Endothelial cell of umbilical vein (primary cell): ENCODE measurements at regions not wholly inside any gene's neighbourhood (a gene's known extent, or its start where the extent isn't known, plus 50 kb on each side); places are given as distances from the start of the nearest gene placed in this dataset.
"Not testable (repeated sequence)": the region's sequence is repeated elsewhere in the genome, so short reads cannot be mapped to it uniquely, and the experiment has no call there.

ENCODE experiments used
- BruUV-seq: library from RNA; stranded (reverse); fragments of 400-500 nt; replicated peaks from 2 replicates; lab custom pipeline; 2021; lab: Mats Ljungman, UMichigan
- CTCF ChIA-PET: fragments of 300-600, 350-600 bp; sonication (Branson Sonifier 250); formaldehyde crosslinking; loops from one replicate; lab custom pipeline; 2021; ENCODE audit warnings: antibody characterized with exemption, inconsistent platforms; lab: Charles Lee
- POLR2A ChIA-PET: fragments of 300-600, 350-600 bp; sonication (Branson Sonifier 250); formaldehyde crosslinking; loops from one replicate; lab custom pipeline; 2021; ENCODE audit warnings: antibody characterized with exemption, inconsistent platforms; lab: Charles Lee
- DNase-seq: peaks from one replicate; pipeline ENCODE4 v3.0.0-alpha.2; 2011; ENCODE audit warnings: low read depth, low spot score
- FAIRE-seq: peaks from 2 replicates; lab custom pipeline; 2011; peaks lifted over from hg19 to GRCh38; lab: Jason Lieb, UNC
- H2AFZ ChIP-seq: 2 replicates; pipeline ENCODE4 v1.6.0; 2012; ENCODE audit warnings: low read depth, low read length, control low read depth, inconsistent platforms
- H3K27ac ChIP-seq: 2 replicates; pipeline ENCODE4 v1.5.1; 2011; ENCODE audit warnings: low read depth, mild to moderate bottlenecking, control low read depth, low read length, moderate library complexity; ENCODE audit not compliant: insufficient read depth
- H3K27me3 ChIP-seq, 2 experiments: 2 replicates each; pipeline versions ENCODE4 v1.6.0 to v1.6.1; 2011; ENCODE audit warnings: low read length in 2 of 2, mixed read lengths in 1 of 2; ENCODE audit not compliant: control insufficient read depth in 2 of 2, insufficient read depth in 2 of 2
- H3K36me3 ChIP-seq, 2 experiments: 2 replicates in 1 of 2; 3 replicates in 1 of 2; pipeline ENCODE4 v1.5.1; 2011; ENCODE audit warnings: low read length in 2 of 2, mild to moderate bottlenecking in 1 of 2, moderate library complexity in 1 of 2; ENCODE audit not compliant: control insufficient read depth in 2 of 2, insufficient read depth in 2 of 2; ENCODE audit errors: extremely low read depth in 1 of 2
- H3K4me1 ChIP-seq: 3 replicates; pipeline ENCODE4 v1.5.1; 2011; ENCODE audit warnings: mild to moderate bottlenecking, low read length; ENCODE audit not compliant: control insufficient read depth, insufficient read depth; ENCODE audit errors: extremely low read depth
- H3K4me2 ChIP-seq: 2 replicates; pipeline ENCODE4 v1.6.1; 2011; ENCODE audit warnings: low read length, control low read depth, mixed read lengths; ENCODE audit not compliant: insufficient read depth
- H3K4me3 ChIP-seq, 3 experiments: fragments of 200-600 bp in 1 of 3; sonication (generic), shearing (Covaris generic) in 1 of 3; replicated peaks in 1 of 3; 2 replicates each; pipeline ENCODE4 v1.5.1; 2011 to 2016; ENCODE audit warnings: control low read depth in 3 of 3, low read length in 3 of 3, mild to moderate bottlenecking in 2 of 3, inconsistent platforms in 1 of 3, low read depth in 1 of 3, moderate library complexity in 1 of 3; ENCODE audit not compliant: insufficient read depth in 1 of 3
- H3K79me2 ChIP-seq: 2 replicates; pipeline ENCODE4 v1.6.0; 2012; ENCODE audit warnings: low read length, inconsistent platforms; ENCODE audit not compliant: control insufficient read depth, insufficient read depth
- H3K9ac ChIP-seq: replicated peaks from 2 replicates; pipeline ENCODE3; 2011; ENCODE audit warnings: low read length, control low read depth; ENCODE audit not compliant: insufficient read depth; ENCODE audit errors: extremely low read depth
- H3K9me1 ChIP-seq: replicated peaks from 3 replicates; pipeline ENCODE4 v1.6.0; 2011; ENCODE audit warnings: mild to moderate bottlenecking, low read length; ENCODE audit not compliant: control insufficient read depth, insufficient read depth; ENCODE audit errors: extremely low read depth
- H3K9me3 ChIP-seq: replicated peaks from 2 replicates; pipeline ENCODE4 v1.5.1; 2012; ENCODE audit warnings: low read length, inconsistent platforms; ENCODE audit not compliant: control insufficient read depth, insufficient read depth
- H4K20me1 ChIP-seq: replicated peaks from 2 replicates; pipeline ENCODE3; 2011; ENCODE audit warnings: mild to moderate bottlenecking, low read length; ENCODE audit not compliant: control insufficient read depth, insufficient read depth; ENCODE audit errors: extremely low read depth
- EZH2 ChIP-seq: IDR thresholded peaks from 2 replicates; pipeline ENCODE4 v1.6.1; 2012; ENCODE audit warnings: borderline replicate concordance, low read depth, mild to moderate bottlenecking, moderate library complexity, low read length, inconsistent platforms; ENCODE audit not compliant: severe bottlenecking
- POLR2AphosphoS5 ChIP-seq: IDR thresholded peaks from 2 replicates; pipeline ENCODE4 v1.6.1; 2012; ENCODE audit warnings: low read depth, mild to moderate bottlenecking, control low read depth, low read length, moderate library complexity; ENCODE audit not compliant: insufficient read depth
- dilution Hi-C: fragments of 300-500 bp; cut with MboI; formaldehyde crosslinking; loops from one replicate; pipeline ENCODE4 v1.15.0; 2019; ENCODE audit warnings: low sequenced_read_pairs; ENCODE audit not compliant: extremely low pct_ligation_motif_present
- intact Hi-C: fragments of 100-400 bp; cut with micrococcal nuclease; formaldehyde crosslinking; loops from one replicate; pipeline ENCODE4 v1.10.0; 2022
- TF ChIP-seq, protein P1 (sequence below), 2 donors: IDR thresholded peaks; 1 replicate in 1 of 2; 2 replicates in 1 of 2; pipeline ENCODE4 v1.5.1; 2011; ENCODE audit warnings: low read length in 2 of 2, mild to moderate bottlenecking in 2 of 2, moderate library complexity in 2 of 2, control low read depth in 1 of 2, inconsistent platforms in 1 of 2, low read depth in 1 of 2; ENCODE audit not compliant: insufficient read depth in 1 of 2; ENCODE audit errors: extremely low read depth in 1 of 2
- TF ChIP-seq, protein P2 (sequence below): IDR thresholded peaks from 2 replicates; pipeline ENCODE4 v1.6.1; 2011; ENCODE audit not compliant: insufficient read depth, insufficient read length

DNA sequence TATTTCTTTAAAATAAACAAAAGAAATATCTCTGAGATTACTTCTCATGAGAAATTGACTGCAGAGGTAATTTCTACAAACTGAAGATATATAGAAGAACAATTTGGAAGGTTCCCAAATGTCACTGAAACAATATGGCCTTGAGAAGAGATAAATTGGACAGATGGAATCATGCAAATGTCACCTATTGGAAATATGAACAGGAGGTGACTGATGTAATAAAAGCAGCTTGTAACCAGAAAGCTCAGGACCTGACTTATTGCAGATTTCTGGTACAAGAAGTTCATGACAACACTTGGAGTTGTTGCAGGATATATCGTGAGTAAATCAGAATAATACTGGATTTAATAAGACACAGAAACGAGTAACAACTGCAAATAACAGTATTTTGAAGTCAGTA, 93.3 kb upstream of the TRHDE start:
- Histone ChIP-seq H3K4me2 (no peak overlapping the region), H3K9ac (no peak overlapping the region), H3K4me1 (no peaks in the 10 kb centered on the region), H2AFZ (no peak overlapping the region), H3K27ac (no peak overlapping the region), H4K20me1 (no peaks in the 10 kb centered on the region), H3K9me3 (peaks cover 3% of the 10 kb centered on the region), H3K79me2 (no peaks in the 10 kb centered on the region), H3K36me3 (no peaks in the 10 kb centered on the region), H3K4me3 (no peak overlapping the region), H3K27me3 (no peaks in the 10 kb centered on the region), H3K9me1 (no peaks in the 10 kb centered on the region)
- dilution Hi-C loops: no loop called here
- TF ChIP-seq, protein P1, sequence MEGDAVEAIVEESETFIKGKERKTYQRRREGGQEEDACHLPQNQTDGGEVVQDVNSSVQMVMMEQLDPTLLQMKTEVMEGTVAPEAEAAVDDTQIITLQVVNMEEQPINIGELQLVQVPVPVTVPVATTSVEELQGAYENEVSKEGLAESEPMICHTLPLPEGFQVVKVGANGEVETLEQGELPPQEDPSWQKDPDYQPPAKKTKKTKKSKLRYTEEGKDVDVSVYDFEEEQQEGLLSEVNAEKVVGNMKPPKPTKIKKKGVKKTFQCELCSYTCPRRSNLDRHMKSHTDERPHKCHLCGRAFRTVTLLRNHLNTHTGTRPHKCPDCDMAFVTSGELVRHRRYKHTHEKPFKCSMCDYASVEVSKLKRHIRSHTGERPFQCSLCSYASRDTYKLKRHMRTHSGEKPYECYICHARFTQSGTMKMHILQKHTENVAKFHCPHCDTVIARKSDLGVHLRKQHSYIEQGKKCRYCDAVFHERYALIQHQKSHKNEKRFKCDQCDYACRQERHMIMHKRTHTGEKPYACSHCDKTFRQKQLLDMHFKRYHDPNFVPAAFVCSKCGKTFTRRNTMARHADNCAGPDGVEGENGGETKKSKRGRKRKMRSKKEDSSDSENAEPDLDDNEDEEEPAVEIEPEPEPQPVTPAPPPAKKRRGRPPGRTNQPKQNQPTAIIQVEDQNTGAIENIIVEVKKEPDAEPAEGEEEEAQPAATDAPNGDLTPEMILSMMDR (IDR thresholded peaks at IDR 0.05; ENCODE audit: extremely low read depth in 1 of 2, insufficient read depth in 1 of 2, low read depth in 1 of 2, low read length in 2 of 2): no peak
- no peak for TF ChIP-seq EZH2
- TF ChIP-seq, protein P2, sequence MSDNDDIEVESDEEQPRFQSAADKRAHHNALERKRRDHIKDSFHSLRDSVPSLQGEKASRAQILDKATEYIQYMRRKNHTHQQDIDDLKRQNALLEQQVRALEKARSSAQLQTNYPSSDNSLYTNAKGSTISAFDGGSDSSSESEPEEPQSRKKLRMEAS: no peak
- DNase-seq: no peak
- ChIA-PET CTCF (no interaction called here), POLR2A (no interaction called here)
- BruUV-seq: no TSS peak
- intact Hi-C loops: no loop called here
- FAIRE-seq: no peak

DNA sequence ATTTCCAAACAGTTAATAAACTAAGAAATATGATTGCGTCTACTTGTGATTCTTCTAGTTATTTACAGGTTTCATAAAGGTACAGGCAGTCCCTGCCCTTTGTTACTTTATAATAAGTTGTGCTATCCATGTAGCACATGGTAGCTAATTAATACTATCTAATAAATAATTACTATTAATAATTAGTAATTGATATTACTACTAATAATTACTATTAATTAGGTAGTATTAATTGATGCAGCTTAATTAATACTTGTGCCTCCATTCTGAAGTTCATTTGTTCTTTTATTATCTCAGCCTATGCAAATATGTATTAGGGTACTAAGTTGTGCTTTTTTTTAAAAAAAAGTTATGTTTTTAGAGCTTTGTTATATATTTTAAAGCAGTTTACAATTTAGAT, 92.3 kb upstream of the TRHDE start:
- H3K9me3 ChIP-seq: peaks cover 2% of the 10 kb centered on the region
- H3K36me3 ChIP-seq: no peaks in the 10 kb centered on the region
- BruUV-seq: no TSS peak
- dilution Hi-C loops (no loop called here), intact Hi-C loops (no loop called here)
- no peak for TF ChIP-seq POLR2AphosphoS5
- TF ChIP-seq, protein P1 (IDR thresholded peaks at IDR 0.05; ENCODE audit: extremely low read depth in 1 of 2, insufficient read depth in 1 of 2, low read depth in 1 of 2, low read length in 2 of 2): no peak
- CTCF ChIA-PET: no interaction called here
- H3K4me3 ChIP-seq: no peak overlapping the region
- H2AFZ ChIP-seq: no peak overlapping the region
- H4K20me1 ChIP-seq: no peaks in the 10 kb centered on the region
- H3K27me3 ChIP-seq: no peaks in the 10 kb centered on the region
- POLR2A ChIA-PET: no interaction called here
- H3K27ac ChIP-seq: no peak overlapping the region
- FAIRE-seq (no peak), DNase-seq (no peak)
- H3K9me1 ChIP-seq: no peaks in the 10 kb centered on the region
- no peak overlapping the region for H3K9ac ChIP-seq
- no peak overlapping the region for H3K4me2 ChIP-seq
- H3K4me1 ChIP-seq: no peaks in the 10 kb centered on the region
- H3K79me2 ChIP-seq: no peaks in the 10 kb centered on the region

DNA sequence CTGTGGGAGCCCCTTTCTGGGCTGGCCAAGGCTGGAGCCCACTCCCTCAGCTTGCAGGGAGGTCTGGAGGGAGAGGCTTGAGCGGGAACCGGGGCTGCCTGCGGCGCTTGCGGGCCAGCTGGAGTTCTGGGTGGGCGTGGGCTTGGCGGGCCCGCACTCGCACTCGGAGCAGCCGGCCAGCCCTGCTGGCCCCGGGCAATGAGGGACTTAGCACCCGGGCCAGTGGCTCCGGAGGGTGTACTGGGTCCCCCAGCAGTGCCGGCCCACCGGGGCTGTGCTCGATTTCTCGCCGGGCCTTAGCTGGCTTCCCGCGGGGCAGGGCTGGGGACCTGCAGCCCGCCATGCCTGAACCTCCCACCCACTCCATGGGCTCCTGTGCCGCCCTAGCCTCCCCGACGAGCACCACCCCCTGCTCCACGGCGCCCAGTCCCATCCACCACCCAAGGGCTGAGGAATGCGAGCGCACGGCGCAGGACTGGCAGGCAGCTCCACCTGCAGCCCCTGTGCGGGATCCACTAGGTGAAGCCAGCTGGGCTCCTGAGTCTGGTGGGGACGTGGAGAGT, 87.1 kb upstream of the TRHDE start:
- H3K79me2 ChIP-seq, POLR2A ChIA-PET, H3K36me3 ChIP-seq, H3K9ac ChIP-seq, H2AFZ ChIP-seq, H3K9me1 ChIP-seq, H3K27ac ChIP-seq, CTCF ChIA-PET, BruUV-seq, H4K20me1 ChIP-seq, H3K27me3 ChIP-seq, dilution Hi-C loops, DNase-seq, H3K4me3 ChIP-seq, FAIRE-seq, intact Hi-C loops, H3K4me1 ChIP-seq, H3K4me2 ChIP-seq, H3K9me3 ChIP-seq: not testable (repeated sequence)
